ENCODE measurements at regions not wholly inside any gene's neighbourhood (a gene's known extent, or its start where the extent isn't known, plus 50 kb on each side); places are given as distances from the start of the nearest gene placed in this dataset.

GRCh38 chr4:41466249-41466648 is 71.7 kb upstream of the LIMCH1 start:
- ATAC-seq (ENCODE audit: insufficient read depth, low FRiP score) = no peak
- TF ChIP-seq CTCF (IDR thresholded peaks at IDR 0.05; ENCODE audit: control extremely low read depth, extremely low read depth) = no peak
- no peak overlapping the region for H3K27ac ChIP-seq (ENCODE audit: low read depth in 1 of 2, low read length in 1 of 2)

GRCh38 chr4:41468122-41468521 is 69.8 kb upstream of the LIMCH1 start:
- TF ChIP-seq CTCF (IDR thresholded peaks at IDR 0.05; ENCODE audit: control extremely low read depth, extremely low read depth) = no peak
- Histone ChIP-seq H3K4me3 (no peak overlapping the region), H3K27me3 (ENCODE audit: control insufficient read depth in 3 of 3, insufficient read depth in 3 of 3, low read length in 2 of 3) (no peaks in the 10 kb centered on the region), H3K27ac (ENCODE audit: low read depth in 1 of 2, low read length in 1 of 2) (no peak overlapping the region), H3K36me3 (ENCODE audit: control insufficient read depth in 4 of 4, insufficient read depth in 4 of 4, low read length in 4 of 4) (no peaks in the 10 kb centered on the region), H3K4me1 (ENCODE audit: control insufficient read depth in 5 of 5, insufficient read depth in 5 of 5, low read length in 5 of 5) (peaks cover 0 to 11% (median 9%) of the 10 kb centered on the region in 5 donors), H3K9ac (ENCODE audit: insufficient read depth in 1 of 2, low read length in 2 of 2) (no peak overlapping the region), H3K9me3 (ENCODE audit: control insufficient read depth in 4 of 4, insufficient read depth in 3 of 4, low read length in 3 of 4) (no peaks in the 10 kb centered on the region)
- DNase-seq = no peak
- ATAC-seq (ENCODE audit: insufficient read depth, low FRiP score) = no peak
- WGBS, 2 donors = 48 to 92% methylated on average over 1 of the region's 1 CpG

More at GRCh38 chr4:41466249-41466648, 71.7 kb upstream of the LIMCH1 start:
- Histone ChIP-seq H3K4me3 (no peak overlapping the region), H3K36me3 (ENCODE audit: control insufficient read depth in 4 of 4, insufficient read depth in 4 of 4, low read length in 4 of 4) (no peaks in the 10 kb centered on the region), H3K9ac (ENCODE audit: insufficient read depth in 1 of 2, low read length in 2 of 2) (no peak overlapping the region), H3K27me3 (ENCODE audit: control insufficient read depth in 3 of 3, insufficient read depth in 3 of 3, low read length in 2 of 3) (no peaks in the 10 kb centered on the region), H3K9me3 (ENCODE audit: control insufficient read depth in 4 of 4, insufficient read depth in 3 of 4, low read length in 3 of 4) (no peaks in the 10 kb centered on the region), H3K4me1 (ENCODE audit: control insufficient read depth in 5 of 5, insufficient read depth in 5 of 5, low read length in 5 of 5) (peaks cover 1 to 17% (median 5%) of the 10 kb centered on the region in 5 donors)
- DNase-seq = no peak
- 87% methylated on average over 2 of the region's 2 CpGs for WGBS, 2 donors

- Histone ChIP-seq H3K27me3 (ENCODE audit: control insufficient read depth in 3 of 3, insufficient read depth in 3 of 3, low read length in 2 of 3) (no peaks in the 10 kb centered on the region), H3K9ac (ENCODE audit: insufficient read depth in 1 of 2, low read length in 2 of 2) (no peak overlapping the region), H3K27ac (ENCODE audit: low read depth in 1 of 2, low read length in 1 of 2) (no peak overlapping the region), H3K4me1 (ENCODE audit: control insufficient read depth in 5 of 5, insufficient read depth in 5 of 5, low read length in 5 of 5) (peaks cover 2 to 18% (median 9%) of the 10 kb centered on the region in 5 donors), H3K4me3 (no peak overlapping the region), H3K36me3 (ENCODE audit: control insufficient read depth in 4 of 4, insufficient read depth in 4 of 4, low read length in 4 of 4) (no peaks in the 10 kb centered on the region), H3K9me3 (ENCODE audit: control insufficient read depth in 4 of 4, insufficient read depth in 3 of 4, low read length in 3 of 4) (no peaks in the 10 kb centered on the region)
- peak in 1 of 3 donors; percentile 44 for DNase-seq
- 57 to 67% methylated on average over 9 of the region's 9 CpGs for WGBS, 2 donors
- ATAC-seq (ENCODE audit: insufficient read depth, low FRiP score) = no peak
- no peak for TF ChIP-seq CTCF (IDR thresholded peaks at IDR 0.05; ENCODE audit: control extremely low read depth, extremely low read depth)
Observed at GRCh38 chr4:41471126-41472071, 66.6 kb upstream of the LIMCH1 start.
